GM18873 (cell line): ENCODE measurements at regions not wholly inside any gene's neighbourhood (a gene's known extent, or its start where the extent isn't known, plus 50 kb on each side); places are given as distances from the start of the nearest gene placed in this dataset.

Experiments
- ATAC-seq: cut with Tn5 transposase; IDR thresholded peaks from one replicate; pipeline ENCODE4 v1.9.1; 2021; ENCODE audit warnings: mild to moderate bottlenecking, moderate library complexity, moderate number of reproducible peaks; ENCODE audit not compliant: unreplicated experiment, low FRiP score

GRCh38 chr6:15961635-15962448, 167.0 kb upstream of the MYLIP start:
- no peak for ATAC-seq

GRCh38 chr6:15960740-15961634, 167.9 kb upstream of the MYLIP start:
- no peak for ATAC-seq

DNA sequence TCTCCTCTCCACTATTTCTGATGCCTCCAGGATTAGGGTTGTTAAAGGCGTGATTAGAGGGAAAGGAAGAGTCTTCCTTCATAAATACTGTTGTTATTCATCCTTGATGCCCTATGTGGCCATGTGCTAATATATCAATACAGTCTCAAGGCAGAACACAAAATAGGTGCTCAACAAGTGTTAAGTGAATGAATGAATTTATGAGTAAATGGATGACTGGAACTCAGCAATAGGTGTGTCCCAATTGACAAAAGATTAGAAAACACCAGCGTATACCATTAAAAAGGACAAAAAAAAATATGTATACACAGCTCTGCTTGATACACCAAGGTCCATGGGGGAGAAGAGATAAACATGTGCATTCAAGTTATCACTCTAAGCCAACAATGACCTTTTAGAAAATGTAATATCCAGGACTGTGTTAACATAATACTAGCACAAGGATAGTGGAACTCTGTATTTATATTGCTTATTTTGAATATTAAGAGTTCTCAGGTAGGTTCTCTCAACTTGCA, 171.2 kb upstream of the MYLIP start:
- ATAC-seq, result no peak

- no peak for ATAC-seq
These were observed 172.4 kb upstream of the MYLIP start for GRCh38 chr6:15956205-15957106.

- ATAC-seq, result no peak
These were observed 173.4 kb upstream of the MYLIP start for GRCh38 chr6:15955484-15955883.

GRCh38 chr6:15953152-15953880, 175.6 kb upstream of the MYLIP start:
- no peak for ATAC-seq

DNA sequence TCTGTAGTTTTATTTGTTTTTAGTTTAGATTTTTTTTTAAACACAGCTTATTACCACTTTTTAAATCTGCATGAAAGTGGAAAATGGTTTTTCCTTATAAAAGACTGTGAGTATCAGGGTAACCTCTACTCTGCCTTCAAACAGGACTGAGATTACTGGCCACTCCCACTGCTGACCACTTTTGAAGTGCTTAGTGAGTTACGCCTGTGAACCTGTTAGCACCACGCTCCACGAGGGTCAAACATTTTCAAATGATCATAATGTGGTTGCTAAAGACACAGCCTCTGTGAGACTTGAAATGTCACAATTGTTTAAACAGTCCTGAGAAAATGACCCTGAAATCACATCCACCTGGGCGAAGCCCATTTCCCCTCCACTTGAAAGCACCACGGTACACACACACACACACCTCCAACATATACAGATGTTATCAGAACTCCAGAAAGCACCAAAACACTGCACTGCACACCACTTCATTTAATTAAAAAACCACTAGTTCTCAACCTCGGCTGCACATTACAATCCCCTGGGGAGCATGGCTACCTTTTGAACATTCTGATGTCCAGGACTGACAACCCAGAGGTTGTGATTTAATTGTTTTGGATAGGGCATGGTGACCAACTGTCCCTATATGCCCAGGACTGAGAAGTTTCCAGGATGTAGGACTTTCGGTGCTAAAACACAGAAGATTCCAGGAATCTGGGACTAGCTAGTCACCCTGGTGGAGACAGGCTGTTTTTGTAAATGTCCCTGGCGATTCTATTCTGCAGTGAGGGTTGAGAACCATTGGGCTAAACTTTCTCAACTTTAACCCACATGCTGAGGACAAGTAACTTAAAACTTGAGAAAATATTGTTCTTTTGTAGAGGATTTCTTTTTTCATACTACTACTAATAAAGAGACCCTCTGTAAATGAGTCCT, 176.4 kb upstream of the MYLIP start:
- no peak for ATAC-seq

- ATAC-seq, result no peak
These were observed 177.8 kb upstream of the MYLIP start for GRCh38 chr6:15950962-15951569.

GRCh38 chr6:15949982-15950381, 178.9 kb upstream of the MYLIP start:
- no peak for ATAC-seq

DNA sequence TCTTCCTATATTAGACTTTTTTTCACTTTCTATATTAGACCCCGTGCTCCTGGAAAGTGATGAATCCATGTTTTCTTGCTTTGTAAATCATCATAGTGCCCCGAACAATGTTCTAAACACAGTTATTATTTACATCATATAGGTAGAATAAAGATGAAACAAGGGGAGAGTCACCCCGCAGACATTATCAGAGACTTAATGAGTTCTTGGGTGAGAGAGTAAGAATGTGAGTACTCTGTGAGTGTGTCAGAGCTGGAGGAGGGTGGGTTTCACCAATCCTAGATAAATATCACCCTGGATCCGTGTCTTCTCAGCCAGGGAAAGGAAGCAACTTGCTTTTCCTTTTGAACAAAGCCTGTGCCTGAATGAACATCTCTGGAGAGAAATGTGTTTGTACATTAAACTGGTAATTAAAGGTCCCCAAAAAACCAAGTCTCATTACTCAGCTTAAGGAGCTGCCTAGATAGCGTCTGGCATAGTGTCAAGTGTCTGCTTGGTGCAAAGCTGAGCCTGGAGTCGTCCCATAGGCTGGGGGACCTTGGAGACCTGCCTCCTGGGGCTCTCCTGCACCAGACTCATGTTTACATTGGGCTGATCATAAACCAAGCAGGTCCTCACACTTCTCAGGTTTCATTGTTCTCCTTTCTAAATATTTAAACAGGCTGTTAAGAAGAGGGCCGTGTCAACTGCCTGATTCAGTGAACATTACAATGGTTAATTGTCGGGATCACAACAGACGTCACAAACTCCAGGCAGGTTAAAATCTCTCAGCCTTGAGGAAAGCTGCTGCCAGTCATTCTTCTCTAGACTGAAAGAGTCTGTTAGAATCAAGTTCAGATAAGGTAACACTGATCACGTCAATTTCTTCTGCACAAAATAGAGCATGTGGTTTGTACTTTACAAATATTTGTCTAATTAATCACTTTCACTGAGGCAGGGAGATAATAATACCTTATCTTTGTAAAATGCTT, 179.7 kb upstream of the MYLIP start:
- no peak for ATAC-seq

- ATAC-seq, result no peak
These were observed 181.0 kb upstream of the MYLIP start for GRCh38 chr6:15947923-15948322.

DNA sequence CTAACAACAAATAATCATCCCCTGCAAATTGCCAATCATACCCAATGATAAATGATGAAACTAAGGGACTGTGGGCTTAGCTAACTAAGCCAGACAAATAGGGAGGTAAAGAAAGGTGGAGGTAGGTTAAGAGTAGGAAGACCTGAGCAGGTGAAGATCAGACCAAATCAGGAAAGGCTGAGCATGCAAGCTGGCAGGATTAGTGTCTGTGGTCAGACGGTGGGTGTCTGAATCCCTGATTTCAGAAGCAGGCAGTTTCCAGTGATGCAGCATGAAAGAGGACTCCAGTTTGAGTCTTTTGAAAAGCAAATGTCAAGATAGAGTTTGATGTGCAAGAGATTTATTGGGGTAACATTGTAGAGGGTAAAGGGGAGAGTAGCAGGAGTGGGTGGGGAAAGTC, 181.4 kb upstream of the MYLIP start:
- no peak for ATAC-seq

DNA sequence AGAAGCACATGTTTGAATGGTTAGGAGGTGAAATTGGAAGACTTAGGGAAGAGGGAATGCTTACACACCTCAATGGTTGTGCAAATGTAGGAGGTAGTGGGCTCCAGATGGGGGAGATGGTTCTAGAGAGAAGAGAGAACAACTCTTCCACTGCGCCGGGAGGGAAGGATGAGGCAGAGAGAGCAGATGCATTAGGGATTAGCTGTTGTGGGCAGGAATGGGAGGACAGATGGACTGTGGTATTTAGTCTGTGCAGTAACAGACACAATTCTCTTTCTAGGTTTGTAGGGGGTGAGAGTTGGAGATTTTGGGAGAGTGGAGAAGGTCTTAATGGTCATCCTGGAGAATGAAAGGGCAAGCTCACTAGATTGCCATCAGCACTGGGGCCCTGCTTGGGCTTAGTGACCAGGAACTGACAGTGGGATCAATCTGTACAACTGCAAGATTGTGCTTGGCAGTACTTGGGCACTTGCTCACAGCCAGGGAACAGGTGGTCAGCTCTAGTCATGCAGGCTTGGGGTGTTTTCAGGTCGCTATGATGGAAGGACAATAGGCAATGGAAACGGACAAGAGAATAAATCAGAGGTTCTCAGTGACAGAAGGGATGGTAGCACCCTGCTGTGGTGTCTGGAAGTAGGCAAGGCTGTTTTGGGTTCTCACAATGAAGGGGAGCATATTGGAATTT, 182.0 kb upstream of the MYLIP start:
- ATAC-seq, result no peak

DNA sequence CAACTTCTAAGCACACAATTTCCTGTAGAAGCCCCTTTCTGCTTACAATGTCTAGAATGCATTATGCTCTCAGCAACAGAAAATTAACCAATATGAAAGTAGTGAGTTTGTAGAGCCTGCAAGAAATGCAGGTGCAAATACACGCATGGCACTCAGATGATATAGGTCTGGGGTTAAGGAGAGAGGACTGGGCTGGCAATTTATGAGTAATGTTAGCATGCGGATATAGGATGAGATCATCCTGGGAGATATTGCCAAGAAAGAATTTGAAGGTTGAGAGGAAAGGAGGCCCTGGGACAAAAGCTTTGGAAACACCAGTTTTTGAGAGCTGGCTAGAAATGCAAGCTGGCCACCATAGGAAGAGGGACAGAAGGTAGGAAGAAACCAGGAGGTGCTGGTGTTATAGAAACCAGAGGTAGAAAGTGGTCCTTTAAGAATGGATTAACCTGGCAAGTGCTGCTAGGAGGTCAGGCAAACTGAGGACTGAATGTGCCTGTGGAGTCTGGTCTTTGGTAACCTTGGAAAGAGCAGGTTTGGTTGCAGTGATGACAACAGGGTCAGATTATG, 183.2 kb upstream of the MYLIP start:
- ATAC-seq, result no peak

GRCh38 chr6:15943423-15943822, 185.5 kb upstream of the MYLIP start:
- ATAC-seq, result no peak

DNA sequence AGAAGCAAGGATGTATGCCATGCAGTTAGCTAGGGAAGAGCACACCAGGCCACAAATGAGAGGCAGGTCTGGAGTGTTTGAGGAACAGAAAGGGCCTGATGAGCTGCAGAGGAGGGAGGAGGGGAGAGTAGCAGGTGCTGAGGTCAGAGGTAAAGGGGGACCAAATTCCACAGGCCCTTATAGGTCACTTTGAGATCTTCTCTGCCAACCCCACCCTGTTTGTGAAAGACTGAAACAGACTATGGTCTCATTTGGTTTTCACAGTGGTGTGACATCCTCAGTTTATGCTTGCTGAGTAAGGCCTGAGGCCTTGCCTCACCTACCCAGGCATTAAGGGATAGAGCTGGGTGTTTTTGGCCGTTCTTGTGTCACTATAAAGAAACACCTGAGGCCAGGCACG, 187.7 kb upstream of the MYLIP start:
- no peak for ATAC-seq
